HFFc6 (cell line): ENCODE measurements at regions not wholly inside any gene's neighbourhood (a gene's known extent, or its start where the extent isn't known, plus 50 kb on each side); places are given as distances from the start of the nearest gene placed in this dataset.

Experiments used
- DNase-seq: peaks from one replicate; pipeline ENCODE4 v3.0.0-alpha.2; 2018
- H3K27ac Mint-ChIP-seq: 2 replicates; pipeline ENCODE4 v1.8.0; 2020; ENCODE audit warnings: mild to moderate bottlenecking, mixed read lengths
- H3K27me3 Mint-ChIP-seq: 2 replicates; pipeline ENCODE4 v1.8.0; 2021; ENCODE audit warnings: mild to moderate bottlenecking, moderate library complexity, mixed read lengths; ENCODE audit not compliant: insufficient read depth
- H3K36me3 Mint-ChIP-seq: 2 replicates; pipeline ENCODE4 v1.8.0; 2021; ENCODE audit warnings: low read depth, mixed read lengths
- H3K4me1 Mint-ChIP-seq: 2 replicates; pipeline ENCODE4 v1.8.0; 2020; ENCODE audit warnings: low read depth, mixed read lengths
- H3K4me3 Mint-ChIP-seq: 2 replicates; pipeline ENCODE4 v1.8.0; 2020; ENCODE audit warnings: mild to moderate bottlenecking, moderate library complexity, mixed read lengths
- H3K9me3 Mint-ChIP-seq: 2 replicates; pipeline ENCODE4 v1.8.0; 2020; ENCODE audit warnings: mild to moderate bottlenecking, mixed read lengths
- CTCF ChIP-seq: fragments of 200-600 bp; sonication (generic); IDR thresholded peaks from 2 replicates; pipeline ENCODE4 v1.5.0; 2021; ENCODE audit warnings: antibody characterized with exemption, mild to moderate bottlenecking

GRCh38 chr1:60891765-60892164 is 190.6 kb upstream of the NFIA start:
- no peaks in the 10 kb centered on the region; the same call in 1 of the 2 replicates for H3K9me3 Mint-ChIP-seq
- H3K4me1 Mint-ChIP-seq, result no peaks in the 10 kb centered on the region
- no peaks in the 10 kb centered on the region; the same call in none of the 2 replicates for H3K27me3 Mint-ChIP-seq

GRCh38 chr1:60891281-60891680 is 191.1 kb upstream of the NFIA start:
- DNase-seq, result no peak
- no peaks in the 10 kb centered on the region for H3K36me3 Mint-ChIP-seq
- H3K27me3 Mint-ChIP-seq, result no peaks in the 10 kb centered on the region; the same call in none of the 2 replicates
- H3K27ac Mint-ChIP-seq, result no peak overlapping the region
- no peaks in the 10 kb centered on the region; the same call in 1 of the 2 replicates for H3K9me3 Mint-ChIP-seq
- no peaks in the 10 kb centered on the region for H3K4me1 Mint-ChIP-seq
- no peak overlapping the region for H3K4me3 Mint-ChIP-seq
- TF ChIP-seq CTCF, result no peak

More at GRCh38 chr1:60891765-60892164, 190.6 kb upstream of the NFIA start:
- H3K4me3 Mint-ChIP-seq, result no peak overlapping the region
- H3K36me3 Mint-ChIP-seq, result no peaks in the 10 kb centered on the region
- H3K27ac Mint-ChIP-seq, result no peak overlapping the region
- no peak for DNase-seq
- TF ChIP-seq CTCF, result no peak

GRCh38 chr1:60890664-60891063 is 191.7 kb upstream of the NFIA start:
- H3K9me3 Mint-ChIP-seq, result no peaks in the 10 kb centered on the region; the same call in 1 of the 2 replicates
- no peak for TF ChIP-seq CTCF
- no peaks in the 10 kb centered on the region for H3K36me3 Mint-ChIP-seq
- no peak for DNase-seq
- no peak overlapping the region for H3K4me3 Mint-ChIP-seq
- no peaks in the 10 kb centered on the region for H3K4me1 Mint-ChIP-seq
- H3K27me3 Mint-ChIP-seq, result no peaks in the 10 kb centered on the region; the same call in none of the 2 replicates
- H3K27ac Mint-ChIP-seq, result no peak overlapping the region

- Mint-ChIP-seq H3K27ac (no peak overlapping the region), H3K36me3 (no peaks in the 10 kb centered on the region), H3K9me3 (no peaks in the 10 kb centered on the region; the same call in 1 of the 2 replicates), H3K4me3 (no peak overlapping the region), H3K27me3 (no peaks in the 10 kb centered on the region; the same call in none of the 2 replicates), H3K4me1 (no peaks in the 10 kb centered on the region)
- TF ChIP-seq CTCF, result no peak
- no peak for DNase-seq
Measured at GRCh38 chr1:60889709-60890108, 192.7 kb upstream of the NFIA start.

GRCh38 chr1:60888126-60888525 is 194.2 kb upstream of the NFIA start:
- H3K36me3 Mint-ChIP-seq, result no peaks in the 10 kb centered on the region
- no peak for TF ChIP-seq CTCF
- no peak overlapping the region for H3K27ac Mint-ChIP-seq

More at GRCh38 chr1:60888126-60888525, 194.2 kb upstream of the NFIA start:
- Mint-ChIP-seq H3K27me3 (no peaks in the 10 kb centered on the region; the same call in none of the 2 replicates), H3K4me1 (no peaks in the 10 kb centered on the region), H3K9me3 (no peaks in the 10 kb centered on the region), H3K4me3 (no peak overlapping the region)
- no peak for DNase-seq
